HG02938 (cell line): ENCODE measurements at regions not wholly inside any gene's neighbourhood (a gene's known extent, or its start where the extent isn't known, plus 50 kb on each side); places are given as distances from the start of the nearest gene placed in this dataset.
"Not testable (repeated sequence)": the region's sequence is repeated elsewhere in the genome, so short reads cannot be mapped to it uniquely, and the experiment has no call there.

Source experiments
- ATAC-seq: cut with Tn5 transposase; IDR thresholded peaks from one replicate; pipeline ENCODE4 v1.9.1; 2021; ENCODE audit warnings: mild to moderate bottlenecking, moderate library complexity; ENCODE audit not compliant: unreplicated experiment

DNA sequence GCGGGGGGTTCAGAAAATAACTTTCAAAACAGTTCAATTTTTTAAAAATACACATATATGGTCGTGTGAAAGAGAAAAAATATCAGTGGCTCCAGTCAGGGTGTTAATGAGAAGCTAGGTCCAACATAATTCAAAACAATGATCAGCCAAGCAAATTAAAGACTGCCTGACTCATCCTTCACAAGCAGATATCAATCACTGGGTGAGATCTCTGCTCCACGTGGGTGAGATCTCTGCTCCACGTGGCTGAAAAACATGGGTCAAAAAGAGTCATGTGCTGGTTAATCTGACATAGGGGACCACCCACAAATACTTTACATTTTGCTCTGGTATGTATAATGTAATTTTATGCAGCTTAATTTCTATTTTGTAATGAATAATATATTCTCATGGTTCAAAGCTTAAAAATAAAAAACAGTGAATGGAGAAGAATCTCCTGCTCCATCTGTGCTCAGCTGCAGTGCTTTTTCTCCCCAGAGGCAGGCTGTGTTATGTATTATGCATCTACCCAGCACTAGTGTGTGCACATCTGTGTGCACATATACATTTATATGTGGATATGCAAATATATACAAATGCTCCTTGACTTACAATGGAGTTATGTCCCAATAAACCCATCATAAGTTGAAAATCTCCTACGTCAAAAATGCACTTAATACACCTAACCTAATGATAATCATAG lies 93.1 kb upstream of the S1PR3 start:
- no peak for ATAC-seq

GRCh38 chr9:88905506-88905905 lies 85.8 kb upstream of the S1PR3 start:
- ATAC-seq: no peak

- ATAC-seq: no peak
Observed at GRCh38 chr9:88915916-88916315, 75.4 kb upstream of the S1PR3 start.

DNA sequence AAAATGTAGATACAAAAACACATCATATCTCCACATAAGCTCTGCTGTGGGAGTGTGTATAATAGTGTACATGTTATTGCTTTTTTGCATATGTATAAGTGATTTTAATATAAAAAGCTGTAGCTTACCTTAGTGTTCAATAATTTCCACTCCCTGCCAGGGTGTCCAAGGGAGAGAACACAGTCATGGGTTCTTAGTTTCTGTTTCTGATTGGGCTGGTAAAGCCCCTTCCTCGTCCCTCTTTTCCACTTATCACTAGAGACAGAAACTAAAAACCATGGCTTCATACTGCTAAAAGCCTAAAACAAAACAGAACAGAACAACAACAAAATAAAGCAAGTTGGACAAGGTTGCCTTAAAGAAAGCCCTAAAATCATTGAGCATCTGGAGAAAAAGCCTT lies 74.4 kb upstream of the S1PR3 start:
- ATAC-seq: no peak

DNA sequence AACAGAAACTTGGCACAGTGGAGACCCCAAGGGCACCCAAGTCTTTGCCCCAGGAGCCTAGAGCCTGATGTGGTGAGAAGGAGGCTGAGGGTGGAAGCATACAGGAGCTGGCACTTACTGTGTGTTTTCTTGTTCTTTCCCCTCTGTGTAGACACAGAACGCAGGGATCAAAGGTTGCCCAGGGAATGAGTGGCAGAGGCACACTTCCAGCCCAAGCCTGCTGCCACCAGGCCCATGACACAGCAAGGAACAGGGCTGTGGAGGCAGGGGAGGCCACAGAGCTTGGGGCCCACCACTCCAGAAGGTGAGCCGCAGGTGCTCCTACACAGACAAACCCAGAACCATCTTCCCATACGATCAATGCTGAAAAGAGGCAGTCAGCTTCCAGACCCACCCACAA lies 73.9 kb upstream of the S1PR3 start:
- ATAC-seq: no peak

DNA sequence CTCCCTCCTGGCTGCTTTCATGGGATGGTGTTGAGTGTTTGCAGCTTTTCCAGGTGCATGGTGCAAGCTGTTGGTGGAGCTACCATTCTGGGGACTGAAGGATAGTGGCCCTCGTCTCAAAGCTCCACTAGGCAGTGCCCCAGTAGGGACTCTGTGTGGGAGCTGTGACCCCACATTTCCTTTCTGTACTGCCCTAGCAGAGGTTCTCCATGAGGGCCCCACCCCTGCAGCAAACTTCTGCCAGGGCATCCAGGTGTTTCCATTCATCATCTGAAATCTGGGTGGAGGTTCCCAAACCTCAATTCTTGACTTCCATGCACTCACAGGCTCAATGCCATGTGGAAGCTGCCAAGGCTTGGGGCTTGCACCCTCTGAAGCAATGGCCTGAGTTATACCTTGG lies 72.7 kb upstream of the S1PR3 start:
- ATAC-seq: not testable (repeated sequence)

GRCh38 chr9:88920645-88921044 lies 70.6 kb upstream of the S1PR3 start:
- ATAC-seq: no peak

GRCh38 chr9:88922091-88922490 lies 69.2 kb upstream of the S1PR3 start:
- no peak for ATAC-seq

DNA sequence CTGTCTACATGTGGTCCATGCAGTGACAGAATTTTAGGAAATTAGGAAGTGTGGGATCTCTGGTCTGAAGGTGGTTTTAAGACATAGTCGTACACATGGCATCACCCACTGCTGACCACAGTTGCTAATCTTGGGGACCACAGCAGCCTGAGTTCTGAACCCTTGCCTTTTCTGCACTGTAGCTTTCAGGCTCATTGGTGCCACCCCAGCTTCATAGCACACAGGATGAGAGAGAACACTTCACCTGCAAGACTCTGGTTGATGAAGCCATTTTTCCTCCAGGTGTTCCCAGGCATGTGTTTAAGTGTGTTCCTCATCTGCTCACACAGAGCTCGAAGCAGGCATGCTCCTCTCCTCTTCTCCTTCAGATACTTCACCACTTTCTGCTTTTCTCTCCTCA lies 68.2 kb upstream of the S1PR3 start:
- ATAC-seq: no peak

DNA sequence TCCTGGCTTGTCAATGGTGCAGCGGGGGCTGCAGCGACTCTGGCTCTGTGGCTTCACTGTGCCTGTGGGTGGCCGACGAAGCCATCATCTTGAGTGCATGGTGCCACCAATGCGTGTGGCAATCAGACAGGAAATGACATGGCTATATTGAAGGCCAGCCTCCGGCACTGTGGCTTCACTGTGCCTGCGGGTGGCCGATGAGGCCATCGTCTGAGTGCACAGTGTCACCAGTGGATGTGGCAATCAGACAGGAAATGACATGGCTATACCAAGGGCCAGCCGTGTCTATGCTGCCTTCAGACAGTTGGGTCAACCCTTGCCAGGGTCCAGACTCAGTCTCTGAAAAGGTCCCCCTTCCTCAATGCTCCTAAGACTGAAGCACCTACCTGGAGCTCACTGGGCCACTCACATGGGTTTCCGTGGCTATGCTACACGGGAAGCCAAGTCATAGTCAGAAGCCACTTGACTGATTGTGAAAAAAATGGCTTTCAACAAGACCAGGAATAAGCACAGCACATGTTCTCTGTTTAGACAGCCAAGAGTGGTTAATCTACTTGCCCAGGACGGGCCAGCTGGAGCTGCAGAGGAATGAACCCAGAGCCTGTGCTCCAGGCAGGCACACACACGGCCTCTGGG lies 67.5 kb upstream of the S1PR3 start:
- no peak for ATAC-seq

DNA sequence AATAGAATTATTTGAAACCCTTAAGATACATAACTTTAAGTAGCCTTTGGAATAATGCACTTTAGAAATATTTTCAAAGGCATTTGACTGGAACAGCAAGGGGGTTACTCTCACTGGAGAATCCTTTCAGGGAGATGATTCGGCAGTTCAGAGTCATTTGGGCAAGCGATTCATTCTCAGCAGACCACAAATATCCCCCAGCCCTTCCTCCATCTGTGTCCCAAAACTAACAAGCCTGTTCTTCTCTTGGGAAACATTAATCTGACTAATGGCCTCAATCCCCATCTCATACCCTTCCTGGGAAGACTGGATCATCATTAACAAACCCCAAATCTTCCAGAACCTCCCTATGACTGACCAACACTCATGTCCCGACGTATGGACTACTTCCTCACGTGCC lies 65.8 kb upstream of the S1PR3 start:
- ATAC-seq: no peak

DNA sequence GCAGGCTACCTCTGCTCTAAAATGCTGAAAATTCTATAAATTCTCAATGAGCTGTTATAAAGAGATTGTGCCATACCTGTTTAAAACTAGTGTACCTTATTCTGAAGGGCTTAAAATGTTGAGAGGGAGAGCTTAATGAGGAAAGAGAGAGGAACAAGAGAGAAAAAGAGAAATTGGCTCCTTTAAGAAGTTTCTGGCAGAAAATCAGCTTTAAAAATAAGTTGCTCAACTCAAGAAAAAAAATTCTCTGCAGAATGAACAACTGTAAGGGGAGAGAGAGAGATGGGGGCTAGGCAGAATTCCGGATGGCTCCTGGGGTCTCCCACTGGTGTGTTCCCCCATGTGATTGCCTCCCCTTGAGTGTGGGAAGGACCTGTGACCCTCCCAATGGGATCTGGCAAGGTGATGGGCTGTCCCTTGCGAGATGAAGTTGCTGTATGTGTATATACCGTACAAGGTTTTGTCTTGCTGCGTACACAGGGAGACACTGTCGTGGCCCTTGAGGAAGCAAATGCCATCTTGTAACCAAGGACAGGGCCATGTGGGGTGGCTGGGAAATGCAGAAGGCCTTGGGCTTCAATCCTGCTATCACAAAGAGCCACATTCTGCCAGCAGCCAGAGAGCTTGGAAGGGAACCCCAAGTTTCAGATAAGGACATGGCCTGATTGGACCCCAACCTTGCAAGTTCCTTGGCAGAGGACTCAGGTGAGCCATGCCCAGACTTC lies 64.3 kb upstream of the S1PR3 start:
- ATAC-seq: no peak

- peak; percentile 72 for ATAC-seq
Observed at GRCh38 chr9:88927510-88927909, 63.8 kb upstream of the S1PR3 start.

DNA sequence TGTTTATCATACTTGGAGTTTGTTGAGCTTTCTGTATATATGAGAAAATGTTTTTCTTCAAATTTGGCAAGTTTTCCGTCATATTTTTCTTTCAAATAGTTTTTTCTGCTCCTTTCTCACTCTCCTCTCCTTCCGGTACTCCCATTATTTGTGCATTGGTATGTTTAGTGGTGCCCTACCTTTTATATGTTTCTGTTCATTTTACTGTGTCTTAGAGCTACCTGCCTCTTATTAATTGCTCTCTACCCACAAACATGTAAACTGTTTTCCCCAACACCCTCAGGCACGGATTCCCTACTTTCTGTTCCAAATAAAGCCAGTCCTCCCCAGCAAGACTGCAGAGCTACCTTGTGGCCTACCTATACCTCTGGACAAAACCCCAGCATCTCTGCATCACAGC lies 60.6 kb upstream of the S1PR3 start:
- no peak for ATAC-seq

DNA sequence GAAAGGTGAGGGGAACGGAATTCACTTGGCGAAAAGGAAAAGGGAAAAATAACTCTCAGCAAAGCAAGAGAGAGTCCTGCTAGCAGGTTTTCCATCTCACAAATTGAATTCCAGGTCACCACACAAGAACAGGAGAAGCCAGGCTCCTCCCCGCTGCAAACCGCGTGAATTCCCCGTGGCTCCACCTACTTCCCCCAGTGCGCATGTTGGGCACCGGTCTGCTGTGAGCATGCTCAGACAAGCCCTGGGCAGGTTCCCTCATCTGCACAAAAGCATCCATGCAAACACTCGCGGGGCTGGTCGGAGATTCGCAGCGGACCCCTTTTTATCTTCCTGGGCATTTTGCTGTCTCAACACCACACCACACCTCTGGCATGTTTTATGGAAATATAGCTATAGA lies 58.5 kb upstream of the S1PR3 start:
- ATAC-seq: no peak

DNA sequence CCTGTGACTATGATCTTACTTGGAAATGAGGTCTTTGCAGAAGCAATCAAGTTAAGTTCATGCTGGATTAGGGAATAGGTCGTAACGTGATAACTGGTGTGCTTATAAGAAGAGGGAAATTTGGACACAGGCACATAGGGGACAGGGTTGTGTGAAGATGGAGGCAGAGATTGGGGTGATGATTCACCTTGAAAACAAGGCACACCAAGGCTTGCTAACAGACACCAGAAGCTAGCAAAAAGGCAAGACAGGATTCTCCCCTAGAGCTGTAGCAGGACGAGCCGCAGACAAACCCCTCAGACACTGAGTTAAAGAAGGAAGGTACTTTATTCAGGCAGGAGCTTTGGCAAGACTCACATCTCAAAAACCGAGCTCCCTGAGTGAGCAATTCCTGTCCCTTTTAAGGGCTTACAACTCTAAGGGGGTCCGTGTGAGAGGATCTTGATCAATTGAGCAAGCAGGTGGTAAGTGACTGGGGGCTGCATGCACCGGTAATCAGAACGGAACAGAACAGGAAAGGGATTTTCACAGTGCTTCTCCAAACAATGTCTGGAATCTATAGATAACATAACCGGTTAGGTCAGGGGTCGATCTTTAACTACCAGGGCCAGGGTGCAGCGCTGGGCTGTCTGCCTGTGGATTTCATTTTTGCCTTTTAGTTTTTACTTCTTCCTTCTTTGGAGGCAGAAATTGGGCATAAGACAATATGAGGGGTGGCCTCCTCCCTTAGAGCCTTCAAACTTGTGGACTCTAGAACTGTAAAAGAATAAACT lies 57.5 kb upstream of the S1PR3 start:
- no peak for ATAC-seq

- ATAC-seq: no peak
Observed at GRCh38 chr9:88934876-88935535, 56.3 kb upstream of the S1PR3 start.

DNA sequence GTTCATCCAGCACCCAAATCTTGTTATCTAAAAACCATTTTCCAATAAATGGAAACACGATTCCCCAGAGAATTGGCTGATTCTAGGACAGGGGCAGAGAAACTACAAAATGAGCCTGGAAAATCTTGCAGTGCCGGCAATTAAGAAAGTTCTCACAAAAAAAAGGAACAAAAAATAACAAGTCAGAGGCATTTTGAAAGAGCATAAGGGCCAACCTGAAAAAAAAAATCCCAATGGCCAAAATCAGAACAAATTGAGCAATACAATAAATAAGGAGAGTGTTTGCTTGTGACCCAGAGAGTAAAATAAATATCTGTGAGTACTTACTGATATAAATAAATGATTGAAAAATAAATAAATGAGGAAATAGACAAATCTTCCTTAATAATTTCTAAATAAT lies 55.1 kb upstream of the S1PR3 start:
- ATAC-seq: no peak

DNA sequence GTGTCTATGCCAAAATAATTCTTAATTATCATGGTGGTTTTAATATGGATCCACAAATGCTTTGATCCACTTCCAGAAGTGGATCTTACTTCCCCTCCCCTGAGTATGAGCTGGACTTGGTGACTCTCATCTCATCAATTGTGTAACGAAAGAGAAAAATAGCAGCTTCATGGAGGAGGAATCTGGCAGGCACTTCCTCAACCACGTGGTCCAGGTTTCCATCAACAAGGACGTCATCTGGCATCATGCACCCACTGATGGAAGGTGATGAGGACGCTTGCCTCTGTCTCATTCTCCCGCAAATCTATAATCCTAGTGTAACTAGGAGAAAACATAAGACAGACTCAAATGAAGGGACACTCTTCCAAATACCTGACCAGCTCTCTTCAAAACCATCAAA lies 54.6 kb upstream of the S1PR3 start:
- no peak for ATAC-seq

DNA sequence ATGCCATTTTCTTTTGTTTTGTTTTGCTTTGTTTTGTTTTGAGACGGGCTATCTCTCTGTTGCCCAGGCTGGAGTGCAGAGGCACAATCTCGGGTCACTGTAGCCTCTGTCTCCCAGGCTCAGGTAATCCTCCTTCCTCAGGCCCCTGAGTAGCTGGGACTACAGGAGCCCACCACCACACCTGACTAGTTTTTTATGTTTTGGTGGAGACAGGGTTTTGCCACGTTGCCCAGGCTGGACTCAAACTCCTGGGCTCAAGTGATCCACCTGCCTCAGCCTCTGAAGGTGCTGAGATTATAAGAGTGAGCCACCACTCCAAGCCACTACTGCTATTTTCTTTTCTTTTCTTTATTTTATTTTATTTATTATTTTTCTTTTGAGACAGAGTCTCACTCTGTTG lies 54.0 kb upstream of the S1PR3 start:
- ATAC-seq: no peak

- ATAC-seq: no peak
Observed at GRCh38 chr9:88938189-88938588, 53.1 kb upstream of the S1PR3 start.
